Stimulated activated CD8-positive, alpha-beta memory T cell treated with anti-CD3 and anti-CD28 coated beads, Interleukin-7, amount 100 ng/mL, for 48 hours (primary cell): ENCODE measurements at regions not wholly inside any gene's neighbourhood (a gene's known extent, or its start where the extent isn't known, plus 50 kb on each side); places are given as distances from the start of the nearest gene placed in this dataset.
"Not testable (repeated sequence)": the region's sequence is repeated elsewhere in the genome, so short reads cannot be mapped to it uniquely, and the experiment has no call there.

ENCODE experiments used
- DNase-seq, 2 donors: peaks; one replicate each; pipeline ENCODE4 v3.0.0-alpha.2; 2020; ENCODE audit warnings: low read depth in 1 of 2; ENCODE audit errors: extremely low read depth in 1 of 2

DNA sequence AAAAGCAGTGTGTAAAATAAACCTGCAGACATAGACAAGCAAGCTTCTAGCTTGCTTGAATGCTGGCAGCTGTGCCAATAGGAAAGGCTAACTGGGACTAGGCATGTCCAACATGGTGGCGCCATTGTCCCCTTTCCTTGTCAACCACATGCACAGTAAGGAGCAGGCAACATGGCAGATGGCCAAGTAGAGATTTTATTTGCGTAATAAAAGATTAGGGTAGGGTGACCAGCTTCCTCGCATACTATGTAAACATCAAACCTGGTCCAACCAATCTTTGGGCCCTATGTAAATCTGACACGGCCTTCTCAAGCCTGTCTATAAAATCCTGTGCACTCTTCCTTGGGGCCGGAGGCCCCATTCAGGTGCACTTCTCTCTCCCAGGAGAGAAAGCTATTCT is 575.4 kb upstream of the GOLIM4 start:
- no peak for DNase-seq

DNA sequence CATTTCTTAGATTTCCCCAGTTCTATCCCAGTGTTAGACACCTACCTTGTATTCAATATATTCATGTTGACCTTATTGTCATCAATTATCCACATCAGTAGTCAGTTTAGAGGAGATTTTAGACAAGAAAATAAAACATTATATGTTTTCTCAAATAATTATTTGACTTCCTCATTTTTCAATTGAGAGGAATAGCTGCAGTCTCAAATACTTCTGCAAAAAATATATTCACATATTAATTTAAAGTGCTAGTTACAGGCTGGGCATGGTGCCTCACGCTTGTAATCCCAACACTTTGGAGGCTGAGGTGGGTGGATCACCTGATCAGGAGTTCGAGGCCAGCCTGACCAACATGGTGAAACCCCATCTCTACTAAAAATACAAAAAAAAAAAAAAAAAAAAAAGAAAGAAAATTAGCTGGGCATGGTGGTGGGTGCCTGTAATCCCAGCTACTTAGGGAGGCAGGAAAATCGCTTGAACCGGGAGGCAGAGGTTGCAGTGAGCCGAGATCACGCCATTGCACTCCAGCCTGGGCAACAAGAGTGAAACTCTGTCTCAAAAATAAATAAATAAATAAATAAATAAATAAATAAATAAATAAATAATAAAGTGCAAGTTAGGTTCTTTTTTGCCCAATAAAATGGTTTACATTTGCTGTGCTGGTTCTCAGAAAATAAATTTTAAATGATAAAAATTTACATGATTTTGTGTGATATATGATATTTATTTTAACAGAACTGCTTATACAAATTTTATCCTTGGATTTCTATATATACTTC is 565.3 kb upstream of the GOLIM4 start:
- DNase-seq, result not testable (repeated sequence)

DNA sequence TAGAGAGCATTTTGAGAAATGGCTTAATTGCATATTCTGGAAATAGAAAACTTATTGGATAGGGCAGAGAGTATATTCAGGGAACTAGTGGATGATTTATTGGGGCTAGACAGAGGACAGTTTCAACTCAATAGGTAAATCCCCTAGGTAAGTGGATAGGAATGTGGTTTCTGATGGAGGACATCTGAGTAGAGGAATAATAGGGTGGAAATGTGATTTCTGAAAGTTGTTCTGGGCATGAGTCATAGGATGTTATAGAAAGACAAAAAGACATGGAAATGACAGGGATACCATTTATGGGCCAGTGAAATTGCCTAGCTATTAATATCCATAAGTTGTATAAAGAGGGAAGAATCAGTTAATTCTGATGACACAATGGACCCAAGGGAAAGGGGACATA is 563.3 kb upstream of the GOLIM4 start:
- DNase-seq, result no peak

DNA sequence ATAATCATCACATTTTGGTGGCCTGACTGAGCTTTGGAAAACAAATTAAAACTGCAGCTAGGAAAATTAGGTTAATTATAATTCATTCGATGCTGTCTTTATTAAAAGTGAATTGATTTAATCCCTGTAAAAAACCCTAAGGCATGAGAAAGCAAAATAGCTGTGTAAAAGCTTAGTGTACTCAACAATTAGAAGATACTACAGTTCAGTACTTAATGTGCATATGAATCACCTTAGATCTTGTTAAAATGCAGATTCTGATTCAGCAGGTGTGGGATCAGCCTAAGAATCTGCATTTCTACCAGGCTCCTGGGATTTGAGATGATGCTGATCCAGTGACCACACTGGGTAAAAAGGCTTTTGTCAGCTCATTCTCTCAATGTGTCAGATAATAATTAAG is 559.9 kb upstream of the GOLIM4 start:
- DNase-seq, result no peak

DNA sequence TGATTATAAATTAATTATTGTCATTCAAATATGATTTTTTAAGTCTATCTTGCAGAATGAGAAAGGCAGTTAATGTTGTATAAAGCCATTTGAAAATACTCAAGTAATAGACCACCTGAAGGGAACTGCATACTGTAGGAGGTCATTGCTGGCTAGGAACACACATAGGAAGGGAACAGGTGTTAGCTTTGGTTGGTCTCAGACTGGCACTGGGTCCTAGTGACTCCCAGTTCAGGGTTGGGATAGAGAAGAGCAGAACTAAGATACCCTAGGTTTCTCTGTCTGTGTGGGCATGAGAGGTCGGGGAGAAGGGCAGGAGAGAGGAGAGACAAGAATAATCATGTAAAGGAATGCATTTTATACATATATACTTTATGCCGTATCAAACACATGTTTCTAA is 559.0 kb upstream of the GOLIM4 start:
- DNase-seq, result no peak

DNA sequence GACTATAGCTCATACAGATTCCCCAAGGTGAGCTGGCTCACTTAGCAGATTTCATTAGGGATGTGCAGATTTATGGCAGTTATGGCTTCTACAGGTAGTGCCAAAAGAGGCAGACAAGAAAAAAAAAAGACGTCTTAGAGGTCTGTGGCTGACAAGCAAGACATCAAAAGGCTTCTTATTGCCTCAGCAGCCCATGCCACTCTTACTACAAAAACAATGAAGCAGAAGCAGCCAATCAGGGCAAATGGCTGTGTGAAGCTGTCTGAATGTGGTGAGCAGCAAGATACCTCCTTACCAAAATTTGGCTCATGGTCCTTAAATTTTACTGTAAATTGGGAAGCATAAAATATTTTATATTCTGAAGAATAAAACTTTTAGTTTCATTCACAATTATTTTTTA is 557.5 kb upstream of the GOLIM4 start:
- DNase-seq, result no peak

DNA sequence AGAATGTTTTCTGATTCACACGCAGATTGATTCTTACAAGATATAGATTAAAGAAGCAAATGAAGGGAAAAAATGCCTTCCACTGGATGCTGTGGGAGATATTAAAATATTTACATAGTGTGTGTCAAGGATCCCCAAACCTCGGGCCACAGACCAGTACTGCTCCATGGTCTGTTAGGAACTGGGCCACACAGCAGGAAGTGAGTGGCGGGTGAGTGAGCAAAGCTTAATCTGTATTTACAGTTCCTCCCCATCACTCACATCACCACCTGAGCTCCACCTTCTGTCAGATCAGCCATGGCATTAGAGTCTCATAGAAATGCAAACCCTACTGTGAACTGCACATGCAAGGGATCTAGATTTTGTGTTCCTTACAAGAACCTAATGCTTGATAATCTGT is 552.6 kb upstream of the GOLIM4 start:
- DNase-seq, result no peak

DNA sequence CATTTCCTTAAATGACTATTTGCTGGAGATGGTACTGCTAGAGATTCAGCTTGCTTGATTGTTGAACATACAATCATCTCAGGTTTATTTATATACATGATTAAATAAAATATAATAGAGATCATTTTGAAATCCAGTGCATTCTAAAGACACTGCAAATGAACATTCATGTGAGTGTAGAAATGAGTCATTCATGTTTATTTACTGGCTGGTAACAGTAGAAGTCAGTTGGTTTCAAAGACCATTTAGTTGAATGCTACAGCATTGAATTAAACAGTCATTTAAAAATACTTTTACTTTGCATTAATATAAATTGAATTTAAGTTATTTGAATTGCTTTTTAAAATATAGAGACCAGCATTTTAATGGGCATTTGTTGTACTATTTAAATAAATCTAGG is 551.9 kb upstream of the GOLIM4 start:
- no peak for DNase-seq

DNA sequence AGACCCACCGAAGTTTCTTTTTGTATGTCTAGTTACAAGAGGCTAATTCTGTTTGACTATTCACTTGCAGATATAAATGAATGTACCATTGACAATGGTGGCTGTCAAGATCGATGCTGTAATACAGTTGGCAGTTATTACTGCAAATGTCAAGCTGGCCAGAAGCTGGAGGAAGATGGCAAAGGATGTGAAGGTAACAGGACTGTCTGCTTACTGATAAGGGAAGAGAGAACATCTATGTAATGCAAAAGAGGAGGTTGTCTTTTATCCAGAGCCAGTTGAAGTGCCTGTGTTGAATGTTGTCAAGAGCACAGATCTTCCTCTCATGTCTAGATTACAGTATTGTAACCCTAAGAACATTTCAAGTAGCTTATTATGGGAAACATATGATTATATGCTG is 549.5 kb upstream of the GOLIM4 start:
- no peak for DNase-seq

DNA sequence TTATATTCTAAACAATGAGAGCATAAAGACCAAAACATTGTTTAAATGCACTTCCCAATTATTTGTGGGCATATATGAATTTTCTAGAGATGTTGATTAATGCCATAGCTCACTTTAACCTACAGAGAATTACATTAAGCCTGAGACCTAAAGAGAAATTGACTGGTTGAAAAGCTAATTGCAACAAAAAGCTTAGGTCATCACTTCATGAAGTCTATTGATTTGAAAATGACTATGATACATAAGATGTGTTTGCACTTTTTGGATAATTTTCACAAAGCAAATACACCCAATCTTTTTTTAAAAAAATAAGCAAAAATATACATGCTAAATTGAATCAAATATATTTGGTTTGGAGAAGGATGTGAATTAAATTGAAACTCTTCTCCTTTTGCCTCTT is 532.8 kb upstream of the GOLIM4 start:
- DNase-seq, result no peak

DNA sequence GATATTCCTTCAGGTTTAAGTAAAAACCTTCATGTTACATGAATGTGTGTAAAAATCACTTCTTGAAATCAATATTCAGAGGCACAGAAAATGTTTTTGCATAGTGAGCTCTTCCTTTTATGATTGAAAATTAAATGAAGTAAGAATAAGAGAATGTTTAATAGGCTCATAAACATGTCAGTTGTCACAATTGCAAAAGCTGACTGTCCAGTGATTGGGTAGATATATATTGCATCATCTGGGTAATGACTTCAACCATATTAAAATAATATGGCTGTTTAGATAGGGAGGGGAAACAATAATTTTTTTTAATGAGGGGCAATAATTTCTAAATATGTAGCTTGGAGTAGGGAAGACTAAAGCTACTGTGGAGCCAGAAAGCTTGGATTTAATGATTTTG is 529.8 kb upstream of the GOLIM4 start:
- DNase-seq, result no peak

DNA sequence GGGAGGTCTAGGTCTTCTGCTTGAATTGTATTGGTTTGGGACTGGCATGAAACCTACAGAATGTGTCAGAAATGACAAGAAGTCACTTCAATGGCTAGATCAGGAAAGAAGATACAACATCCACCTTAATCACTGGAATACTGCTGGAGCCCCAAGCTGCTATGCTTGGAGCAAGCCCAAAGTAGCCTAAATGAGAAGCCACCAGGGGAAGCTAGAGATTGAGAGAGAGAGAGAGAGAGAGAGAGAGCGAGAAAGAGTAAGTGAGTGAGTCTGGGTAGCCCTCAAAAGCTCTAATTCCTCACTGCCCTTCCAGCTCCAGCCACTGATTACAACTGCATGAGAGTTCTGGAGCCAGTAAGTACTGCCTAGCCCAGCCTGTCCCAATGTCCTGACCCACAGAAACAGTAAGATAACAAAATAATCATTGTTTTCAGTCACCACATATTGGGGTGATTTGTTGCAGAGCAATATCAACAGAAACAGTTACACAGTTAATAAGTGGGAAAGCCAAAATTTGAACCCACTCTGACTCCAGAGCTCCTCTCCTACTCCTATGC is 529.2 kb upstream of the GOLIM4 start:
- no peak for DNase-seq

DNA sequence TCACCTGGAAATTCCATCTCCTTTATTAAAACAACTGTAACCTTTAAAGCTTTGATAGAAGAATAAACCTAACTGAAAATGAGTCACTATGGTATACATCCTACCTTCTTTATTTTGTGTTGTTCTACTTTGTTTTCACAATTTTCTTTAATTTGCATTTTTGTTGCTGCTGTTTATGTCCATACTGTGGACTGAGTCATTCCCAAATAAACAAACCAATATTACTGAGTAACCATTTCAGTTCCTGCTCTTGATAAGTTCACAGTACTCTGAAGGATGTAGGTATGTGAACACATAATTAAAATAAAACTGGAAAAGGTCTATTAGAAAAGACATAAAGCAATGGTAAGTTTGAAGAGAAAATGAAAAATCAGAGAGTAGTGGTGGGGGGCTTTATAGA is 528.5 kb upstream of the GOLIM4 start:
- DNase-seq, result no peak

DNA sequence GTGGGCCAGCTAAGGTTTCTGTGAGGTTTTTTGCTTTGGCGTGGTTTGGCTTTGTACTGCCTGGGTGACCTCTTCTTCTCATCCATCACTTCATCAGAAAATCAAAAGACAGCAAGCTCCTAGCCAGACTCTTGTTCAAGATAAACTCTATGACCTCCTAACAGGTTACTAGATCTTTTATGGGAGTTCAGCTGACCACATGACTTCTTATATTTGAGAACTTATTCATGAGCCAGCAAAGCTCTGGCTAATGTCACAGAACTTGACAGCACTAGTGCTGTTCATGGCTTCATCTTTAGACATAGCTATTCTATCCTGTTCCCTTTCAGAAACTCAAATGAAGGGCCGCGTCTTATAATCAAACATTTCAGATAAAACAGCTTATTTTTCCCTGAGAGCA is 527.1 kb upstream of the GOLIM4 start:
- DNase-seq, result no peak

DNA sequence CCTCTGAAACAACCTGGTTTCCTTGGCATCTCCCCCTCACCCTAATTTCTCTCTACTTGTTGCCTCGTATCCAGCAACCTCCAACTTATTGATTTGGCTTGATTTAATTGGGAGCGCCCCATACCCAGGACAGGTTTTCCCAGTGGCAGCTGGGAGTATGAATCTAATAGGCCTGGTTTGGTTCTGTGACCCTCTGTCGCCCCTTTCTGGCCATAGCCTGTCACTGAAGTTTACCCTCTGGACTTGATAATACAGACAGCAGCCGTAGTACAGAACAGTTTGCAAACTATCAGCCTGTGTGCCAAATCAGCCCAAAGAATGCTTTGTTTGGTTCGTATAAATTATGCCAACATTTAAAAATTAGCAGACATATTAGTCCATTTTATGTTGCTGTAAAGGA is 525.1 kb upstream of the GOLIM4 start:
- DNase-seq, result no peak

DNA sequence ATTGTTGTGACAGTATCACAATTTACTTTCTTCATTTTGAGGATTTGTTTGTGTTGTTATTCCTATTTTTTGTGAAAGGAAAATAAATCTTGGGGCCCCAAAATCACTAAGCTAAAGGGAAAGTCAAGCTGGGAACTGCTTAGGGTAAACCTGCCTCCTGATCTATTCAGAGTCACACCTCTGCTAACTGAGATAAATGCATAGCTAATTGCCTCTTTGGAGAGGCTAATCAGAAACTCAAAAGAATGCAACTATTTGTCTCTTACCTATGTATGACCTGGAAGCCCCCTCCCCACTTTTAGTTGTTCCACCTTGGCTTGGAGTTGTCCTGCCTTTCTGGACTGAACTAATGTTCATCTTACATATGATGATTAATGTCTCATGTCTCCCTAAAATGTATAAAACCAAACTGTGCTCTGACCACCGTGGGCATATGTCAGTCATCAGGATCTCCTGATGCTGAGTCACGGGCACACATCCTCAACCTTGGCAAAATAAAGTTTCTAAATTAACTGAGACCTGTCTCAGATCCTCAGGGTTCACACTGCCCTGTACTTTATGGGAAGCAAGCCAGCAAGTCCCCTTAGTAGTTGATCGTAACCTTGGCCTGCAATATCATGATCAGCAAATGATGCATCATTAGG is 523.2 kb upstream of the GOLIM4 start:
- no peak for DNase-seq

DNA sequence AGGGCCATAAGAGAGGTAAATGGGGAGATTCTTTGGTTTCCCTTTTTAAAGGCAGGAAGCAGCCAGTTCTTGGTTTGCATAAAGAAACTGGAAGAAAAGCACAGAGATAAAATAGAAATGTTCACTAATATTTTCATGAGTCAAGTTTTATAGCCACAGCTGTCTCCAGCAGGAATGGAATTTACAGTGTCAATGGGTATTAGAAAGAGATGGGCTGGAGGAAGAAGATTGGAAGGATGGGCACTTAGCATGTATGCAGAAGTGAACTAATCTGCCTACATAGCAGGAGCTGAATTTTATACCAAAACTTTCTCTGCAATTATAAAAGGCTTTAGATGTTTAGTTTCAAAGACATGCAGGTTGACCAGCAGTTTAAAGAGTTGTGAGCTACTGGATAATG is 521.9 kb upstream of the GOLIM4 start:
- DNase-seq, result no peak

DNA sequence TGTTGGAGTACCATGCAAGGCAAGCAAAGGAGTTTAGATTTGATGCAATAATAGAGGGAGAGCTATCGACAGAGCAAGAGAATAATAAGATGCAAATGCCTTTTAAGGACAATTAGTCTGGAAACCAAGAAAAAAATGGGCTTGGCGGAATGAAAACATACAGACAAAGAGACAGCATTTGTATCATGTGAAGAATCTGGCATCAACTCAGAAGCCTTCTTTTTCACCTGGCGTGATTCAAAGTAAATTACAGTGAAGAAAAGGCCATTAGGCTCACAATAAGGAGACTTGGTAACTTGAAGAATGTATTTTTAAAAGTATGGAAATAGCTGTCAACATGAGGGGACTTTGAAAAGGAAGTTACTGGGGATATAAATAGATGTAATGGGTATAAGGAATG is 521.2 kb upstream of the GOLIM4 start:
- no peak for DNase-seq

DNA sequence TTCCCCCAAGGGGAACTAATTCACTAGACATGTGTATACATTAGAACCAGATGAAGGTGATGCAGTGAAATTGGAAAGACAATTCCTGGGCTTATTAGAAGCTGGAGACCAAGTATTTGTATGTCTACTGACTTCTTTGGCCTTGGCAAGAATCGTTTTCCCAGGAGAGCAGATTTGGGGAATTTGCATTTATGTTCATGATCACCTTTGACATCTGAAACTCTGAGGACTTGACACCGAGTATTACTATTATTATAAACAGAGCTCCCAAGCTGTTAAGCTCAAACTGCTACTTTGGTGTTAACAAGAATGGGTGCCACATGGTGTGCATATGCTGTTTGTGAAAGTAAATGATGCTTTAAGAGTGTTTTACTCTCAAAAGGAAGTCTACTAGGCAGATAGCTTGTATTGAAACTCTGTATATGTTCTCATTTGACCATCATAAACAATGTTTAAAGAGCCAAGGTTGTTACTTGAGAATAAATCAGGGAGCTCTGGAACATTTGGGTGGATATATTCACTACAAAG is 519.8 kb upstream of the GOLIM4 start:
- DNase-seq, result no peak

DNA sequence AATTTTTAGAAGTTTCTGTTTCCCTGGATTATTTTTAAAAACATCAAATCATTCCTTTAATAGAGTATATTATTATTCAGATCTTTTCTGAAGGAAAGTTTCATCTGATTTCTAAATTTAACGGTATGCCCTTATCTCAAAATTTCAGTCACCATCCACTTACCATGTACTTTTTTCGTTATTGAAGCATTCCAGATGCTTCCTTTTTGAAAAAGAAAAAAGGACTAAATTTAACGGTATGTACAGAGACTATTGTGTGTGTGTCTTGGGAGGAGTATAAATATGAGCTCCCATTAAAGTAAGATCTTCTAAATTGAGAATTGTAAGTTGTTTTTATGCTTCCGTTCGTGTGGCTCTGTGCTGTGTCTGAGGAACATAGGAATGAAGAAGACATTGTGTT is 517.4 kb upstream of the GOLIM4 start:
- no peak for DNase-seq

DNA sequence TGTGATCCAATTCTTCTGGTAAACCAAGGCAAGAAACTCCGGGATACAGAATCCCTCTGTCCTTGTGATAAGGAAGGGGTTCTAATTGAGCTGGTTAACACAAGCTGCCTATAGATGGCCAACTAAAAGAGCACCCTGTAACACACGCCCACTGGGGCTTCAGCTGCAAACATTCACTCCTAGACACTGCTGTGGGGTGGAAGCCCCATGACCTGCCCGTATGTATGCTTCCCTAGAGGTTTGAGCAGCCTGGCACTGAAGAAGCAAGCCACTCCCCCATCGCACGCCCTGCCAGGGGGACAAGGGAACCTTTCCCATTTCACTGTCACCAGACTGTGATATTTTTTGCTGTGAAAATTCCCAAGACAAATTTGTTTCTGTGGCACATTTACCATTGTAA is 516.9 kb upstream of the GOLIM4 start:
- no peak for DNase-seq

DNA sequence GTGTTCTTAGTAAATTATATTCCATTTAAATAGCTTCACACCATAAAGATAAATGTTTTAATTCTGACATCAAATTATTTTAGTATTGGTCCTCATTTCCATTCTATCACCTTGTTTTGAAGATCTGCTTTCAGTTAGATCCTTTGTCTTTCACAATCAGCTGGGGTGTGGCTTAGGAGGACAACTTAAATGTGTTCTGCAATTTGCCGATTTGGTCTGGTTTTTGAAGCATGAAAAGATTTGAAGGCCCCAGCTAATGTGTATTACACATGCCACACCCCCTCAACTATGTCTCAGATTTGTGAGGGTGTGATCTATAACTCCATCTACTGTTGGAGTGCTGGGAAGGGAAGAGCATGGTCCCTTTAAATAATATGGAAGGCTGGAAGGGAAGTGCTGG is 516.1 kb upstream of the GOLIM4 start:
- DNase-seq, result no peak
